Erythroblast (primary cell): ENCODE measurements at regions not wholly inside any gene's neighbourhood (a gene's known extent, or its start where the extent isn't known, plus 50 kb on each side); places are given as distances from the start of the nearest gene placed in this dataset.

Source experiments
- GATA1 ChIP-seq: IDR thresholded peaks from 2 replicates; pipeline ENCODE4 v1.6.1; 2011; ENCODE audit warnings: low read depth, mild to moderate bottlenecking, control low read depth, low read length, moderate library complexity
- POLR2A ChIP-seq: IDR thresholded peaks from 2 replicates; pipeline ENCODE4 v1.6.1; 2011; ENCODE audit warnings: mild to moderate bottlenecking, low read length

DNA sequence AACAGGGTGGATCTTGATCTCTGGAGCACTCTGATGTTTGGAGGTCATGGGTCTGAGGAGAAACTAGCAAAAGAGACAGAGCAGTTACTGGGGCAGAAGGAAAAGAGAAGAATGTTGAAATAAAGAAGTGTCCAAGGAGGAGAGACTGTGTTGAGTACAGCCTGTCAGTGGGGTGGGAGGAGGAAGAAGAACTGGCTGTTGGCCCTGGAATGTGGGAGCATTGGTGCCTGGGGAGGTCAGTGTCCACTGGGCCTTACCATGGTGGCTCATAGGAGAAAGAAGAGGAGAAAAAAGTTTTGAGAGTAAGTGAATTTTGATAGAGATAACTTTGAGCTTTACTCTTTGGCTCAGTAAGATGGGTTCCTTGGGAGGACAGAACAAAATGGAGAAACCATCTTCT, 499.0 kb downstream of the TXNL1 start:
- TF ChIP-seq POLR2A (no peak), GATA1 (no peak)
